ENCODE measurements at regions not wholly inside any gene's neighbourhood (a gene's known extent, or its start where the extent isn't known, plus 50 kb on each side); places are given as distances from the start of the nearest gene placed in this dataset.

GRCh38 chr2:47652061-47652690 is 81.4 kb upstream of the KCNK12 start:
- DNase-seq, result no peak

GRCh38 chr2:47651296-47651695 is 80.5 kb upstream of the KCNK12 start:
- DNase-seq, result no peak

GRCh38 chr2:47650001-47650535 is 79.3 kb upstream of the KCNK12 start:
- DNase-seq, result no peak

- DNase-seq, result no peak
These were observed 74.5 kb upstream of the KCNK12 start for GRCh38 chr2:47645246-47645645.

- no peak for DNase-seq
These were observed 73.6 kb upstream of the KCNK12 start for GRCh38 chr2:47644351-47644750.

- DNase-seq, result no peak
These were observed 70.6 kb upstream of the KCNK12 start for GRCh38 chr2:47641366-47641765.

GRCh38 chr2:47640356-47640755 is 69.6 kb upstream of the KCNK12 start:
- no peak for DNase-seq

- DNase-seq, result no peak
These were observed 68.7 kb upstream of the KCNK12 start for GRCh38 chr2:47639467-47639866.

GRCh38 chr2:47638430-47638829 is 67.6 kb upstream of the KCNK12 start:
- no peak for DNase-seq

- DNase-seq, result no peak
These were observed 65.9 kb upstream of the KCNK12 start for GRCh38 chr2:47636596-47637264.

GRCh38 chr2:47636176-47636575 is 65.4 kb upstream of the KCNK12 start:
- no peak for DNase-seq

- no peak for DNase-seq
These were observed 62.0 kb upstream of the KCNK12 start for GRCh38 chr2:47632754-47633153.

GRCh38 chr2:47631792-47632398 is 61.1 kb upstream of the KCNK12 start:
- DNase-seq, result peak; percentile 38 to 71 (median 51)

- DNase-seq, result no peak
These were observed 60.5 kb upstream of the KCNK12 start for GRCh38 chr2:47631306-47631705.

GRCh38 chr2:47629501-47630460 is 59.0 kb upstream of the KCNK12 start:
- no peak for DNase-seq

GRCh38 chr2:47628904-47629303 is 58.1 kb upstream of the KCNK12 start:
- DNase-seq, result no peak

- DNase-seq, result no peak
These were observed 55.9 kb upstream of the KCNK12 start for GRCh38 chr2:47626664-47627063.

GRCh38 chr2:47623140-47623539 is 52.4 kb upstream of the KCNK12 start:
- DNase-seq, result peak in 1 of 3 donors; percentile 10

- DNase-seq, result no peak
These were observed 50.1 kb upstream of the KCNK12 start for GRCh38 chr2:47620770-47621437.
